ENCODE measurements at regions not wholly inside any gene's neighbourhood (a gene's known extent, or its start where the extent isn't known, plus 50 kb on each side); places are given as distances from the start of the nearest gene placed in this dataset.

DNA sequence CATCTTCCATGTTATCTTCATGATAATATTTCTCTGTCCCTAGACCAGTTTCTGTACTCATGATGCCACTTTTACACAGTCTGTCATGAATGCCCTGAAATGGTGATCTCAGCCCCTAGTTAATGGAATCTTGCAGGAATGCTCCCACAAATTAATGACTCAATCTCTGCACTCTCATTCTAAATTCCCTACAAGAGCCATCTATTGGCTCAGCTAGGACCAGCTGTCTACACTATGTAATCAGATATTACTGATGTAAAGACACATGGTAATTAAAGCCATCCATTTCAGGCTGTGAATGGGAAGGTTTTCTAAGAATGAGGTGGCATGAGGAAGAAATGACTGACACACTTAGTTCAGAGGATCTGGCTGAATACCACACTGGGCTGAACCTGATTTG lies 199.1 kb upstream of the KCND3 start:
- TF ChIP-seq HNRNPLL (IDR thresholded peaks at IDR 0.05; ENCODE audit: low read depth, low read length, poor library complexity, severe bottlenecking) (no peak), TAF7 (tag; IDR thresholded peaks at IDR 0.05) (no peak), CTCF (IDR thresholded peaks at IDR 0.05 in 2 of 3, conservative IDR thresholded peaks at IDR 0.05 in 1 of 3; ENCODE audit: insufficient read depth in 2 of 3, low read depth in 1 of 3, low read length in 3 of 3) (no peak), EP300 (IDR thresholded peaks at IDR 0.05; ENCODE audit: low read length) (no peak), CHD4 (IDR thresholded peaks at IDR 0.05; ENCODE audit: insufficient read depth, insufficient replicate concordance, low read depth, low read length, poor library complexity, severe bottlenecking) (no peak), BRD4 (IDR thresholded peaks at IDR 0.05) (no peak), HMG20B (CRISPR knock-in tag; IDR thresholded peaks at IDR 0.05) (no peak)

Measured in K562 (cell line).